Thoracic aorta (tissue), 2 donors: ENCODE measurements at regions not wholly inside any gene's neighbourhood (a gene's known extent, or its start where the extent isn't known, plus 50 kb on each side); places are given as distances from the start of the nearest gene placed in this dataset.

Source experiments
- ATAC-seq: fragments of 150-250 bp; one replicate; pipeline ENCODE4 v1.8.0; 2017; ENCODE audit warnings: low read depth; ENCODE audit not compliant: insufficient number of reproducible peaks, low FRiP score
- DNase-seq: peaks from one replicate; pipeline ENCODE4 v3.0.0-alpha.2; 2020; ENCODE audit warnings: low spot score
- H3K27ac ChIP-seq, 2 donors: fragments of 200-600 bp; sonication (generic); 1 replicate in 1 of 2; 2 replicates in 1 of 2; pipeline ENCODE4 v1.5.1; 2016; ENCODE audit warnings: mild to moderate bottlenecking in 2 of 2, moderate library complexity in 2 of 2
- H3K27me3 ChIP-seq: fragments of 200-600 bp; sonication (generic); replicated peaks from 2 replicates; pipeline ENCODE4 v1.6.0; 2016; ENCODE audit warnings: mild to moderate bottlenecking; ENCODE audit not compliant: insufficient read depth
- H3K36me3 ChIP-seq: fragments of 200-600 bp; sonication (generic); one replicate; pipeline ENCODE4 v1.5.1; 2016
- H3K4me1 ChIP-seq, 2 donors: fragments of 200-600 bp; sonication (generic); 1 replicate in 1 of 2; 2 replicates in 1 of 2; pipeline versions ENCODE4 v1.5.1 to v1.6.0; 2016; ENCODE audit warnings: low read depth in 2 of 2, mild to moderate bottlenecking in 1 of 2; ENCODE audit not compliant: control insufficient read depth in 1 of 2
- H3K4me3 ChIP-seq: fragments of 200-600 bp; sonication (generic); 2 replicates; pipeline ENCODE4 v1.5.1; 2016; ENCODE audit warnings: mild to moderate bottlenecking
- H3K9me3 ChIP-seq: fragments of 200-600 bp; sonication (generic); 2 replicates; pipeline ENCODE4 v1.5.1; 2016
- TF ChIP-seq, protein P1 (sequence below): fragments of 200-600 bp; sonication (generic); IDR thresholded peaks from one replicate; pipeline ENCODE4 v1.5.1; 2019; ENCODE audit warnings: antibody characterized with exemption

DNA sequence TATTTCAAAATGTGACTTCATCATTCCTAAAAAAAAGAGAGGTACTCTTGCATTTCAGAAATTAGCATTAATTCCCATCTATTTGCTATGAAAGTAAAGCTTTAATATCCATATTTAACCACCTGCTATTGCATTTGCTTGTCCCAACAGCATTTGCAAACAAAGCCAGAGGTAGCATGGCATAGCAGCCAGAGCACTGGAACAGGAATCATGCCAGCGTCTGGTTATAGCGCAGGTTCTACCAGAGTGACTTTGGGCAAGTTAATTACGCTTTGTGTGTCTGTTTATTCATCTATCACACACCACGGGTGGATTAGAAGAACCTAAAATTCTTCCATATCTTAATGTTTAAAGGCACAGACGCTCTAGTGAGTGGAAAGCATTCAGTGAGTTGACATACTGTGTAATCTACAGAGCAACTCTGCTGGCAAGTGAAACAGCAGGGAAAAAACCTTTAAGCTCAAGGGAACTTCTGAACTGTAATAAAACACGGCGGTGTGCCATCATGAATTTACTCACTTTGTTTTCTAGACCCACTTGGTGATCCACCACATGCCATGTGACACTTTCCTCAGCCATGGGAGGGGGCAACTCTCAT is 76.6 kb upstream of the QRFPR start:
- Histone ChIP-seq H3K4me3 (no peak overlapping the region), H3K27me3 (no peaks in the 10 kb centered on the region), H3K27ac (no peak overlapping the region), H3K36me3 (no peaks in the 10 kb centered on the region), H3K9me3 (no peaks in the 10 kb centered on the region), H3K4me1 (no peaks in the 10 kb centered on the region)
- TF ChIP-seq, protein P1, sequence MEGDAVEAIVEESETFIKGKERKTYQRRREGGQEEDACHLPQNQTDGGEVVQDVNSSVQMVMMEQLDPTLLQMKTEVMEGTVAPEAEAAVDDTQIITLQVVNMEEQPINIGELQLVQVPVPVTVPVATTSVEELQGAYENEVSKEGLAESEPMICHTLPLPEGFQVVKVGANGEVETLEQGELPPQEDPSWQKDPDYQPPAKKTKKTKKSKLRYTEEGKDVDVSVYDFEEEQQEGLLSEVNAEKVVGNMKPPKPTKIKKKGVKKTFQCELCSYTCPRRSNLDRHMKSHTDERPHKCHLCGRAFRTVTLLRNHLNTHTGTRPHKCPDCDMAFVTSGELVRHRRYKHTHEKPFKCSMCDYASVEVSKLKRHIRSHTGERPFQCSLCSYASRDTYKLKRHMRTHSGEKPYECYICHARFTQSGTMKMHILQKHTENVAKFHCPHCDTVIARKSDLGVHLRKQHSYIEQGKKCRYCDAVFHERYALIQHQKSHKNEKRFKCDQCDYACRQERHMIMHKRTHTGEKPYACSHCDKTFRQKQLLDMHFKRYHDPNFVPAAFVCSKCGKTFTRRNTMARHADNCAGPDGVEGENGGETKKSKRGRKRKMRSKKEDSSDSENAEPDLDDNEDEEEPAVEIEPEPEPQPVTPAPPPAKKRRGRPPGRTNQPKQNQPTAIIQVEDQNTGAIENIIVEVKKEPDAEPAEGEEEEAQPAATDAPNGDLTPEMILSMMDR, result no peak
- DNase-seq, result no peak
- no peak for ATAC-seq

DNA sequence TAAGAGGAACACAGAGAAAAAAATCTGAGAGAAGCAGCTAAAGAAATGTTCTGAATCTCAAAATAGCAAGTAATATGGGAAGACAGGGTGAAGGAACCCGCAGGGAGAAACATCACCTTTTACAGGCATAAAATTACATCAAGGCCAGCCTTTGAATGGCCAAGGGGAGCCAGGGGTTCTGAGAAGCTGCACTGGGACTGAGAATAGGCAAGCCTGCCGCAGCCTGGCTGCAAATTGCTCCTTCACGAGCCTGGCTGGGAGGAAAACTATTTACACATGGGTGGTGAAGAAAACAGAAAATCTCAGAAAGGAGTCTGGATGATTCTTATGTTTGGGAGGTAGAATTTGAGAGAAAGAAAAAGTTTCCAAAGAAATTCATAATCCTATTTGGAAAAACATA is 74.5 kb upstream of the QRFPR start:
- no peaks in the 10 kb centered on the region for H3K4me1 ChIP-seq
- H3K27ac ChIP-seq, result no peak overlapping the region
- no peak for ATAC-seq
- H3K9me3 ChIP-seq, result no peaks in the 10 kb centered on the region
- no peak for DNase-seq
- H3K36me3 ChIP-seq, result no peaks in the 10 kb centered on the region
- no peaks in the 10 kb centered on the region for H3K27me3 ChIP-seq
- TF ChIP-seq, protein P1, result no peak
- no peak overlapping the region for H3K4me3 ChIP-seq

DNA sequence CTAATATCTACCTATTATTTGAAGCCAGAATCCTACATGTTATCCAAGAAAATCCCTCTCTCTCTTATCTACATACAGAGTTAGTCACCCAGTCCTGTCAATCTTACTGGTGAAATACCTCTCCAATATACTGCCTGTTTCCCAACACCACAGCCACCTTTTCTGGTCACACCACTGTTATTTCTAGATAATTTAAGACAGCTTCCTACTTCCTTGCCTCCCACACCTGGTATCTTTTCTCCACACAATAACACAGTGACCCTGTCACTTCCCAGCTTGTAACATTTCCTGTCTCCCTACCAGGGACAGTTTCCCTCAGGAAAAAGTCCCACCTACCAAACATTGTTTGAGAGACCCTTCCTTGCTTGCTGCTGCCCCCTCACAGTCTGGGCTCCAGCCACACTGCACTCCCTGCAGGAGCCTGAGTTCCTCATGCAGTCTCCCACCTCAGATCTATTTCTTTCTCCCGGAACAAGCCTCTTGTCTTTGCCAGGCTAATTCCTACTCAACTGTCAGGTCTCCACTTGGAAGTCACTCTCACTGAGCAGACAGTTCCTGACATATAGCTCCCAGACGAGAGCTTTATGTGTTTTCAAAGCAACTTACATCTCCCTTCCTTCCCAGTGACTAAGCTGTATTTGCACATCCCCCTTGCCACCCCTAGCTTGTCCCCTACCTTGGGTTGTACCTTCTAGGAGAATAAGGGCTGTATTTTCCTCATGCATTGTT is 73.6 kb upstream of the QRFPR start:
- Histone ChIP-seq H3K27ac (no peak overlapping the region), H3K9me3 (no peaks in the 10 kb centered on the region), H3K36me3 (no peaks in the 10 kb centered on the region), H3K4me1 (no peaks in the 10 kb centered on the region), H3K27me3 (no peaks in the 10 kb centered on the region), H3K4me3 (no peak overlapping the region)
- DNase-seq (no peak), ATAC-seq (no peak)
- TF ChIP-seq, protein P1, result no peak

DNA sequence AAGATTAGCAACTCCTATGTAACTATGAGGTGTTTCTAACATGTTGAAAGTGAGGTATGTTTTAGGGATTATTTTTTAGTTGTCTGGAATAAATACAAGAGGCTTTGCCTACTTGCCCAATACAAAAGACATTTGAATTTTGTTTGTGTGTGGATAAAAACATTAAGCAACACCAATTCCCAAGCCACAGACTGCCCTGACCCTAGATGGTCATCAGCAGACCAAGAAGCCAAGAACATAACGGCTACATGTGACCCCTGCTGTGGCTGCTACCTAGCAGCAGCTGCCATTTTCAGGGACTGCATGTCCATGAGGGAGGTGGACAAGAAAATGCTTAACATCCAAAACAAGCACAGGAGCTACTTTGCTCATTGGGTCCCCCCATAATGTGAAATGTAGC is 70.5 kb upstream of the QRFPR start:
- H3K4me3 ChIP-seq, result no peak overlapping the region
- ATAC-seq (no peak), DNase-seq (no peak)
- no peaks in the 10 kb centered on the region for H3K36me3 ChIP-seq
- H3K9me3 ChIP-seq, result no peaks in the 10 kb centered on the region
- no peaks in the 10 kb centered on the region for H3K27me3 ChIP-seq
- H3K27ac ChIP-seq, result no peak overlapping the region
- H3K4me1 ChIP-seq, result no peaks in the 10 kb centered on the region
- TF ChIP-seq, protein P1, result no peak

DNA sequence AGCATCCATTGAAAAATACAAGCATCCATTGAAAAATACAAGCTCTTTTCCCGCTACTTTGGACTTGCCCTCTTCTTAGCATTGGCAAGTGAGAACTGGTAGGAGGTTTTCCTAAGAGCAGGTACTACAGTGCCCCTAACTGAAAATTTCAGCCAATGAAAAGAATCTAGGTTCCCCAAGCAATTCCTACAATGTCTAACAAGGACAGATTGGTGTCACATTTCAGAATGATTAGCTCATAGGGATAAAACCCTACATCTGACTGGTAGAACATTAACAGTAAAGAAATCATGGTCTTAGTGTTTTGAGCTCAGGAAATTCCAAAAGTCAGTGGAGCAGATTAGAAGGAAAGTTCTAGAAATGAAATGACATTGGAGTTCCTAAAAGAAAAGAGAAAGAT is 68.6 kb upstream of the QRFPR start:
- no peaks in the 10 kb centered on the region for H3K27me3 ChIP-seq
- no peak overlapping the region for H3K27ac ChIP-seq
- DNase-seq (no peak), ATAC-seq (no peak)
- H3K4me3 ChIP-seq, result no peak overlapping the region
- H3K4me1 ChIP-seq, result no peaks in the 10 kb centered on the region
- TF ChIP-seq, protein P1, result no peak
- no peaks in the 10 kb centered on the region for H3K36me3 ChIP-seq
- H3K9me3 ChIP-seq, result no peaks in the 10 kb centered on the region
